Liver (tissue), 8 donors: ENCODE measurements at regions not wholly inside any gene's neighbourhood (a gene's known extent, or its start where the extent isn't known, plus 50 kb on each side); places are given as distances from the start of the nearest gene placed in this dataset.

Source experiments
- DNase-seq: peaks from one replicate; pipeline ENCODE4 v3.0.0-alpha.2; 2017; ENCODE audit warnings: low spot score
- H3K27ac ChIP-seq, 2 donors: one replicate each; pipeline ENCODE4 v1.7.0; 2013; ENCODE audit warnings: inconsistent platforms in 2 of 2, low read length in 2 of 2, control low read depth in 1 of 2, low read depth in 1 of 2, mild to moderate bottlenecking in 1 of 2
- H3K27me3 ChIP-seq, 4 donors: one replicate each; pipeline versions ENCODE4 v1.6.1 to v1.7.0; 2013; ENCODE audit warnings: low read length in 3 of 4, inconsistent platforms in 1 of 4, mild to moderate bottlenecking in 1 of 4, moderate library complexity in 1 of 4; ENCODE audit not compliant: control insufficient read depth in 4 of 4, insufficient read depth in 4 of 4
- H3K36me3 ChIP-seq, 4 donors: one replicate each; pipeline versions ENCODE4 v1.6.1 to v1.7.0; 2013; ENCODE audit warnings: low read length in 3 of 4, mild to moderate bottlenecking in 3 of 4, low read depth in 1 of 4, moderate library complexity in 1 of 4; ENCODE audit not compliant: control insufficient read depth in 4 of 4, insufficient read depth in 3 of 4
- H3K4me1 ChIP-seq, 4 donors: one replicate each; pipeline versions ENCODE4 v1.6.1 to v1.7.0; 2013; ENCODE audit warnings: low read length in 3 of 4, mild to moderate bottlenecking in 3 of 4, moderate library complexity in 1 of 4; ENCODE audit not compliant: control insufficient read depth in 4 of 4, insufficient read depth in 4 of 4
- H3K4me3 ChIP-seq, 3 donors: one replicate each; pipeline versions ENCODE4 v1.6.1 to v1.7.0; 2013; ENCODE audit warnings: low read length in 3 of 3, control low read depth in 1 of 3, low read depth in 1 of 3, mild to moderate bottlenecking in 1 of 3
- H3K9ac ChIP-seq, 2 donors: one replicate each; pipeline ENCODE4 v1.7.0; 2013; ENCODE audit warnings: low read length in 2 of 2, mild to moderate bottlenecking in 2 of 2, moderate library complexity in 2 of 2, control low read depth in 1 of 2, low read depth in 1 of 2
- H3K9me3 ChIP-seq, 4 donors: one replicate each; pipeline versions ENCODE4 v1.6.1 to v1.7.0; 2013; ENCODE audit warnings: low read length in 3 of 4; ENCODE audit not compliant: control insufficient read depth in 4 of 4
- EGR1 ChIP-seq, 2 donors: IDR thresholded peaks; 2 replicates each; pipeline ENCODE4 v1.6.1; 2016 to 2018; ENCODE audit warnings: antibody characterized with exemption in 2 of 2, low read depth in 2 of 2
- FOXA1 ChIP-seq: IDR thresholded peaks from 2 replicates; pipeline ENCODE4 v1.6.1; 2016; ENCODE audit warnings: antibody characterized with exemption
- FOXA2 ChIP-seq: IDR thresholded peaks from 2 replicates; pipeline ENCODE4 v1.6.1; 2016; ENCODE audit warnings: antibody characterized with exemption
- GABPA ChIP-seq, 2 donors: IDR thresholded peaks in 1 of 2; conservative IDR thresholded peaks in 1 of 2; 2 replicates each; pipeline ENCODE4 v1.6.1; 2016; ENCODE audit warnings: antibody characterized with exemption in 2 of 2, mild to moderate bottlenecking in 1 of 2, moderate library complexity in 1 of 2
- HNF4A ChIP-seq, 2 donors: conservative IDR thresholded peaks; 2 replicates each; pipeline ENCODE4 v1.6.1; 2016; ENCODE audit warnings: antibody characterized with exemption in 2 of 2, mild to moderate bottlenecking in 2 of 2
- HNF4G ChIP-seq: IDR thresholded peaks from 2 replicates; pipeline ENCODE4 v1.6.1; 2016; ENCODE audit warnings: antibody characterized with exemption
- NR2F2 ChIP-seq: IDR thresholded peaks from 2 replicates; pipeline ENCODE4 v1.6.1; 2016; ENCODE audit warnings: antibody characterized with exemption
- RAD21 ChIP-seq, 2 donors: IDR thresholded peaks; 2 replicates each; pipeline ENCODE4 v1.6.1; 2016; ENCODE audit warnings: antibody characterized with exemption in 2 of 2, mild to moderate bottlenecking in 2 of 2
- RXRA ChIP-seq, 2 donors: IDR thresholded peaks; 2 replicates each; pipeline ENCODE4 v1.6.1; 2017 to 2018; ENCODE audit warnings: antibody characterized with exemption in 2 of 2, mild to moderate bottlenecking in 1 of 2
- SP1 ChIP-seq: IDR thresholded peaks from 2 replicates; pipeline ENCODE4 v1.6.1; 2018; ENCODE audit warnings: antibody characterized with exemption, mild to moderate bottlenecking
- YY1 ChIP-seq: IDR thresholded peaks from 2 replicates; pipeline ENCODE4 v1.6.1; 2016; ENCODE audit warnings: antibody characterized with exemption, mild to moderate bottlenecking
- whole genome bisulfite sequencing: extraction: QIAGEN DNeasy Blood & Tissue Kit; methylation state at CpG from one replicate; pipeline ENCODE4 v1.1.7; 2013; 5-methylcytosine and 5-hydroxymethylcytosine counted together
- TF ChIP-seq, protein P1 (sequence below): fragments of 150-350 bp; IDR thresholded peaks from 2 replicates; pipeline ENCODE4 v1.5.1; 2017; ENCODE audit warnings: improper control_type of control experiment, low read depth, low read length; ENCODE audit not compliant: missing input control
- TF ChIP-seq, protein P2 (sequence below): IDR thresholded peaks from 2 replicates; pipeline ENCODE4 v1.6.1; 2016; ENCODE audit warnings: antibody characterized with exemption
- TF ChIP-seq, protein P3 (sequence below): IDR thresholded peaks from 2 replicates; pipeline ENCODE4 v1.6.1; 2016; ENCODE audit warnings: antibody characterized with exemption, mild to moderate bottlenecking
- TF ChIP-seq, protein P4 (sequence below): IDR thresholded peaks from 2 replicates; pipeline ENCODE4 v1.6.1; 2016; ENCODE audit warnings: antibody characterized with exemption
- donor health status: healthy.
- donor health status: healthy.
- donor health status: healthy.
- donor health status: healthy.
- donor health status: healthy.

DNA sequence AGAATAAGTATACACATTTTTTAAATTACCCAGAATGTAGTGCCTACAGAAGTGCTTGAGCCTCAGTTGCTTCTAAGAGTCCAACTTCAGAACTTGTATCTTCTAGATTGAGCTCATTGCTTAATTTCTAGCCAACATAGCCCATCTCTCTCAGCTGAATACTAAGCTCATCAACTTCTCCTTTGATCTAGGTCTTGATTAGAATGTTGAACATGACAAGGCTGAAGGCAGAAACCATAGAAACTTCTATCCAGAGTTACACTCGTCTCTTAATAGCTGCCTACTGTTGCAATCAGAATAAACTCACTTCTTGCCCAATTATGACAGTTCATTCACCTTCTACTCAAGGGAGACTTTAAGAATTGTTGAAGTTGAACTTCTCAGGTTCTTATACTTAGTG lies 327.3 kb upstream of the THBS1 start:
- TF ChIP-seq FOXA1 = no peak
- TF ChIP-seq YY1 = no peak
- TF ChIP-seq, protein P1, sequence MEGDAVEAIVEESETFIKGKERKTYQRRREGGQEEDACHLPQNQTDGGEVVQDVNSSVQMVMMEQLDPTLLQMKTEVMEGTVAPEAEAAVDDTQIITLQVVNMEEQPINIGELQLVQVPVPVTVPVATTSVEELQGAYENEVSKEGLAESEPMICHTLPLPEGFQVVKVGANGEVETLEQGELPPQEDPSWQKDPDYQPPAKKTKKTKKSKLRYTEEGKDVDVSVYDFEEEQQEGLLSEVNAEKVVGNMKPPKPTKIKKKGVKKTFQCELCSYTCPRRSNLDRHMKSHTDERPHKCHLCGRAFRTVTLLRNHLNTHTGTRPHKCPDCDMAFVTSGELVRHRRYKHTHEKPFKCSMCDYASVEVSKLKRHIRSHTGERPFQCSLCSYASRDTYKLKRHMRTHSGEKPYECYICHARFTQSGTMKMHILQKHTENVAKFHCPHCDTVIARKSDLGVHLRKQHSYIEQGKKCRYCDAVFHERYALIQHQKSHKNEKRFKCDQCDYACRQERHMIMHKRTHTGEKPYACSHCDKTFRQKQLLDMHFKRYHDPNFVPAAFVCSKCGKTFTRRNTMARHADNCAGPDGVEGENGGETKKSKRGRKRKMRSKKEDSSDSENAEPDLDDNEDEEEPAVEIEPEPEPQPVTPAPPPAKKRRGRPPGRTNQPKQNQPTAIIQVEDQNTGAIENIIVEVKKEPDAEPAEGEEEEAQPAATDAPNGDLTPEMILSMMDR = no peak
- TF ChIP-seq EGR1 (IDR thresholded peaks at IDR 0.05; ENCODE audit: low read depth in 2 of 2) = no peak
- TF ChIP-seq SP1 = no peak
- TF ChIP-seq, protein P2, sequence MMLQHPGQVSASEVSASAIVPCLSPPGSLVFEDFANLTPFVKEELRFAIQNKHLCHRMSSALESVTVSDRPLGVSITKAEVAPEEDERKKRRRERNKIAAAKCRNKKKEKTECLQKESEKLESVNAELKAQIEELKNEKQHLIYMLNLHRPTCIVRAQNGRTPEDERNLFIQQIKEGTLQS = no peak
- TF ChIP-seq, protein P3, sequence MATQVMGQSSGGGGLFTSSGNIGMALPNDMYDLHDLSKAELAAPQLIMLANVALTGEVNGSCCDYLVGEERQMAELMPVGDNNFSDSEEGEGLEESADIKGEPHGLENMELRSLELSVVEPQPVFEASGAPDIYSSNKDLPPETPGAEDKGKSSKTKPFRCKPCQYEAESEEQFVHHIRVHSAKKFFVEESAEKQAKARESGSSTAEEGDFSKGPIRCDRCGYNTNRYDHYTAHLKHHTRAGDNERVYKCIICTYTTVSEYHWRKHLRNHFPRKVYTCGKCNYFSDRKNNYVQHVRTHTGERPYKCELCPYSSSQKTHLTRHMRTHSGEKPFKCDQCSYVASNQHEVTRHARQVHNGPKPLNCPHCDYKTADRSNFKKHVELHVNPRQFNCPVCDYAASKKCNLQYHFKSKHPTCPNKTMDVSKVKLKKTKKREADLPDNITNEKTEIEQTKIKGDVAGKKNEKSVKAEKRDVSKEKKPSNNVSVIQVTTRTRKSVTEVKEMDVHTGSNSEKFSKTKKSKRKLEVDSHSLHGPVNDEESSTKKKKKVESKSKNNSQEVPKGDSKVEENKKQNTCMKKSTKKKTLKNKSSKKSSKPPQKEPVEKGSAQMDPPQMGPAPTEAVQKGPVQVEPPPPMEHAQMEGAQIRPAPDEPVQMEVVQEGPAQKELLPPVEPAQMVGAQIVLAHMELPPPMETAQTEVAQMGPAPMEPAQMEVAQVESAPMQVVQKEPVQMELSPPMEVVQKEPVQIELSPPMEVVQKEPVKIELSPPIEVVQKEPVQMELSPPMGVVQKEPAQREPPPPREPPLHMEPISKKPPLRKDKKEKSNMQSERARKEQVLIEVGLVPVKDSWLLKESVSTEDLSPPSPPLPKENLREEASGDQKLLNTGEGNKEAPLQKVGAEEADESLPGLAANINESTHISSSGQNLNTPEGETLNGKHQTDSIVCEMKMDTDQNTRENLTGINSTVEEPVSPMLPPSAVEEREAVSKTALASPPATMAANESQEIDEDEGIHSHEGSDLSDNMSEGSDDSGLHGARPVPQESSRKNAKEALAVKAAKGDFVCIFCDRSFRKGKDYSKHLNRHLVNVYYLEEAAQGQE = no peak
- TF ChIP-seq FOXA2 = no peak
- TF ChIP-seq RXRA (IDR thresholded peaks at IDR 0.05) = no peak
- H3K27ac ChIP-seq = no peak overlapping the region
- no peak overlapping the region for H3K4me3 ChIP-seq
- H3K27me3 ChIP-seq = no peaks in the 10 kb centered on the region
- H3K9me3 ChIP-seq = no peaks in the 10 kb centered on the region
- H3K4me1 ChIP-seq = no peaks in the 10 kb centered on the region
- no peaks in the 10 kb centered on the region for H3K36me3 ChIP-seq
- no peak overlapping the region for H3K9ac ChIP-seq
- WGBS = 82% methylated on average over 1 of the region's 1 CpG
- DNase-seq = no peak

DNA sequence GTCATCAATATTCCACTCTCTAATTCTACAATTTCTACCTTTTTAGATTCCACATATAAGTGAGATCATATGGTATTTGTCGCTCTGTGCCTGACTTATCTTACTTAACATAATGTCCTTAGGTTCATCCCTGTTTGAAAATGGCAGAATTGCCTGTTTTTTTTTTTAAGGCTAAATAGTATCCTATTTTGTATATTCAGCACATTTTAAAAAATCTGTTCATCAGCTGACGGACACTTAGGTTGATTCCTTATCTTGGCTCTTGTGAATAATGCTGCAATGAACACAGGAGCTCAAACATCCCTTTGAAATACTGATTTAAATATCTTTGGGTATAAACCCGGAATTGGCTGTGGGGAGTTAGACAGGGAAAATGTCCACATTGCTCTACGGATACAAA lies 326.7 kb upstream of the THBS1 start:
- no peaks in the 10 kb centered on the region for H3K36me3 ChIP-seq
- no peaks in the 10 kb centered on the region for H3K27me3 ChIP-seq
- 94% methylated on average over 4 of the region's 4 CpGs for WGBS
- no peak overlapping the region for H3K27ac ChIP-seq
- H3K4me3 ChIP-seq = no peak overlapping the region
- TF ChIP-seq, protein P4, sequence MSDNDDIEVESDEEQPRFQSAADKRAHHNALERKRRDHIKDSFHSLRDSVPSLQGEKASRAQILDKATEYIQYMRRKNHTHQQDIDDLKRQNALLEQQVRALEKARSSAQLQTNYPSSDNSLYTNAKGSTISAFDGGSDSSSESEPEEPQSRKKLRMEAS = no peak
- no peak for TF ChIP-seq NR2F2
- TF ChIP-seq, protein P2 = no peak
- TF ChIP-seq RAD21 (IDR thresholded peaks at IDR 0.05) = no peak
- no peak for TF ChIP-seq HNF4G
- TF ChIP-seq, protein P3 = no peak
- no peak for TF ChIP-seq HNF4A (conservative IDR thresholded peaks at IDR 0.05)
- no peak for TF ChIP-seq GABPA (IDR thresholded peaks at IDR 0.05 in 1 of 2, conservative IDR thresholded peaks at IDR 0.05 in 1 of 2)
- TF ChIP-seq YY1 = no peak
- no peak for TF ChIP-seq FOXA1
- no peak for TF ChIP-seq RXRA (IDR thresholded peaks at IDR 0.05)
- H3K4me1 ChIP-seq = no peaks in the 10 kb centered on the region
- H3K9me3 ChIP-seq = no peaks in the 10 kb centered on the region
- no peak overlapping the region for H3K9ac ChIP-seq
- DNase-seq = no peak
